Inferior parietal cortex (tissue), 1 donor: ENCODE measurements at regions not wholly inside any gene's neighbourhood (a gene's known extent, or its start where the extent isn't known, plus 50 kb on each side); places are given as distances from the start of the nearest gene placed in this dataset.
"Not testable (repeated sequence)": the region's sequence is repeated elsewhere in the genome, so short reads cannot be mapped to it uniquely, and the experiment has no call there.

Experiments used
- DNase-seq: peaks from one replicate; pipeline ENCODE4 v3.0.0-alpha.2; 2016; ENCODE audit errors: extremely low spot score

DNA sequence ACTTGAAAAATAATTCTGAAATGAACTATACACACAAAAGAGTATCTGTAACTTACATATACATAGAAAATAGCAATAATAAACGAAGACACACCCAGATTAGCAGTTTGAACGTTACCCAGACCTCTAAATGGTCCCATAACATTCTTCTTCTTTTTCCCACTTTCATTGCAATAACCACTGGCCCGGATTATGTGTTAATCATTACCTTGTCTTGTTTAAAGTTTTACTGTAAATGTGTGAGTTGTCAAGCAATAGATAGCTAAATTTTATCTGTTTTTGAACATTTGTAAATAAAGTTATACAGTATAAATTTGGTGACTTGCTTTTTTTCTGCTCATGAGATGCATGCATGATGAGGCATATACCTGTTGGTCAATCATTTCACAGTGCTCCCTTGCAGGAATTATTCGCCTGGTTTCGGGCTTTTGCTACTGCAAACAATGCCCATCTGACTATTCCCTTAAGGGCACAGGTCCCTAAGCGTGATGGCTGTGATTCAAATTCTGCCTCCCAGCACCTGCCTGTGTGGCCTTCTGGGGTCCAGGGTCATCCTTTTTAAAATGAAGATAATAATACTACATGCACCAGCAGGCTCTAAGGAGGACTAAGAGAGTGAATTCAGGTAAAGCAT lies 66.1 kb downstream of the GADD45G start:
- no peak for DNase-seq

DNA sequence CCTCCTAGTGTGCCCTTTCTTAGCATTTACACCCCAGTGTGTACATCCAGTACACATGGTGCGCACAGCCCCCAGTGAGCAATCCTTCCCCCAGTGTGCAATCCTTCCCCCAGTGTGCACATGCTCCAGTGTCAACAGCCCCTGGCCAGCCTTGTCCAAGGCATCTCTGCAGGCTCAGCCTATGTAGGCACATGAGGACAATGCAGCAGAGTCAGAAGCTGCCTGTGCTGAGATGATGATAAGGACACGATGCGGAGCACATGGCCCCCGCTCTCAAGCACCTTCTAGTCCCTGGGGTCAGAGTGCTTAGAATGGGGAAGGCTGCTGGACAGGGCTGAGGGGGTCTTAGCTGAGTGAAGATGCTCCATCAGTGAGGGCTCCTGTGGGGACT lies 69.8 kb downstream of the GADD45G start:
- no peak for DNase-seq

DNA sequence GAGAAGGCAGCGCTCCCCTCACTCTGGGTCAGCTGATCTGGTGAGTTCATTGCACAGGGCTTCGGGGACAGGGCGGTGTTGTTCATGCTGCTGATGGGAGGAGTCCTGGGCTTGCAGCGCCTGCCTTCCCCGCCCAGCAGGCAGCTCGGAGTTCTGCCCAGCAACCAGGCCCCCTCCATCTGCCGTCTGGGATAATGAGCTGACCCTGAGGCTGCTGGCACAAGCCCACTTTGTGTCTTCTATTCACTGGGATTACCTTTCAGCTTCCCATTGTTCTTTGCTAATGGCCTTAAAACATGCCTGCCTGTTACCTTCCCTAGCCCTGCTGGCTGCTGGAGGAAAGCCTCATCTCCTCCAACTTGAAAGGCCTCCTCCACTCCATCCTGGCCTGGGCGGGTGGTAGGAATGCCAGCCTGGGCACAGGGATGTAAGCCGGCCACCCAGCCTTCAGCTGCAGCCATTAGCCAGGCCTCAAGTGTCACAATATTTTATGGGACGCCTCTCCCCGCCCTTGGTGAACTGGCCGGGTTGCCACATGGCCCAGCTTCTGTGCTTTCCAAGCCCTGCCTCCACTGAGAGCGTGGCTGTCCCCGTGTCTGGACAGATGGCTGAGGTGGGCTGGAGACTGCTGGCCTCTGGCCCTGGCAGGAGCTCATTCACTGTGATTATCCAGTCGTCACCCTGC lies 70.4 kb downstream of the GADD45G start:
- DNase-seq = peak; percentile 52

GRCh38 chr9:89676281-89676680 lies 71.5 kb downstream of the GADD45G start:
- no peak for DNase-seq

GRCh38 chr9:89677702-89678395 lies 73.0 kb downstream of the GADD45G start:
- no peak for DNase-seq

GRCh38 chr9:89678396-89679015 lies 73.7 kb downstream of the GADD45G start:
- no peak for DNase-seq

GRCh38 chr9:89679016-89679415 lies 74.2 kb downstream of the GADD45G start:
- DNase-seq = no peak

GRCh38 chr9:89679581-89679980 lies 74.8 kb downstream of the GADD45G start:
- no peak for DNase-seq

DNA sequence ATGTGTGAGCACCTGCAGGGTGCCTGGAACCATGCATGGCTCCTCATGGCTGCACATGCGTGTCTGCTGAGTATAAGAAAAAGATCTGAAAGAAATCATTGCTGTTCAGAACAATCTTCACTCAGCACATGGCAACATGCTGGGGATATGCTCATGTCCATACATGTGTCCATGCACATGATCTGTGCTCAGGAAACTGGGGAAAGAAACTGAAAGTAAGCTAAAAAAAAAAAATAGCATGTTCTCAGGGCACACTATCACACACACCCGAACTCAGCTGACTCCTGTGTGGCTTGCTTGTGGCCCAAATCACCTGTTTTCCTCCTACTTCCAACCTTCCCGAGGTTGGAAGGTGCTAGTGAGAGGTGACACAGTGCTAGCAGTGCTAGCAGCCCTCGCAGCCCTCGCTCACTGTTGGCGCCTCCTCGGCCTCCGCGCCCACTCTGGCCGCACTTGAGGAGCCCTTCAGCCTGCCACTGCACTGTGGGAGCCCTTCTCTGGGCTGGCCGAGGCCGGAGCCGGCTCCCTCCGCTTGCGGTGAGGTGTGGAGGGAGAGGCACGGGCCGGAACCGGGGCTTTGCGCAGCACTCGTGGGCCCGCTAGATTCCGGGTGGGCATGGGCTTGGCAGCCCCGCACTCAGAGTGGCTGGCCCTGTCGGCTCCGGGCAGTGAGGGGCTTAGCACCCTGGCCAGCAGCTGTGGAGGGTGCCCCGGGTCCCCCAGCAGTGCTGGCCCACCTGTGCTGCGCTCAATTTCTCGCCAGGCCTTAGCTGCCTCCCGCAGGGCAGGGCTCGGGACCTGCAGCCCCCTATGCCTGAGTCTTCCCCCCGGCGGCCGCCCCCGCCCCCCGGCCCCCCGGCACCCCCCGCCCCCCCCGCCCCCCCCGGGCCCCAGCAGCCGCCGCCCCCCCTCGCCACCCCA lies 76.0 kb downstream of the GADD45G start:
- DNase-seq = no peak

DNA sequence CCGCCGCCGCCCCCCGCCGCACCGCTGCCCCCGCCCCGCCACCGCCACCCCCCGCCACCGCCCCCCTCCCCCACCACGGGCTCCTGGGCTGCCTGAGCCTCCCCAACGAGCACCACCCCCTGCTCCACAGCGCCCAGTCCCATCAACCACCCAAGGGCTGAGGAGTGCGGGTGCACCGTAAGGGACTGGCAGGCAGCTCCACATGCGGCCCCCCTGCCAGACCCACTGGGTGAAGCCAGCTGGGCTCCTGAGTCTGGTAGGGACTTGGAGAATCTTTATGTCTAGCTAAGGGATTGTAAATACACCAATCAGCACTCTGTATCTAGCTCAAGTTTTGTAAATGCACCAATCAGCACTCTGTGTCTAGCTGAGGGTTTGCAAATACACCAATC lies 76.7 kb downstream of the GADD45G start:
- not testable (repeated sequence) for DNase-seq

DNA sequence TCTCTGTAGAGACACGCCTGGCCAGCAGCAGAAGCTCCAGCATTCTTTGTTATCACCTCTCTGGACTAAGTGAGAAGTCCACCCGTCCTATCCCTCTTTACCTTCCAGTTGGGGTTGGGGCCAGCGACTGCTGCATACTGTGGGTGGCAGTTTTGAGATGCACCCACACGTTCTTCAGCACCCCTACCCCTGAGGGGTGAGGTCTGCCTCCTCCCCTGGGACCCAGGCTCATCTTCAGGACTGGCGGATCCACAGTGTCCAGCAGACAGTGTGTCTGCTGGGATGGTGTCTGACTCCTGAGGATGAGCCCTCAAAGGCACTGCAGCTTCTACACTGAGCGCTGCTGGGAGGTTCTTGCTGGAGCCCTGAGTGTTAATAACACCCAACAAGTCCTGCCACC lies 78.8 kb downstream of the GADD45G start:
- no peak for DNase-seq

DNA sequence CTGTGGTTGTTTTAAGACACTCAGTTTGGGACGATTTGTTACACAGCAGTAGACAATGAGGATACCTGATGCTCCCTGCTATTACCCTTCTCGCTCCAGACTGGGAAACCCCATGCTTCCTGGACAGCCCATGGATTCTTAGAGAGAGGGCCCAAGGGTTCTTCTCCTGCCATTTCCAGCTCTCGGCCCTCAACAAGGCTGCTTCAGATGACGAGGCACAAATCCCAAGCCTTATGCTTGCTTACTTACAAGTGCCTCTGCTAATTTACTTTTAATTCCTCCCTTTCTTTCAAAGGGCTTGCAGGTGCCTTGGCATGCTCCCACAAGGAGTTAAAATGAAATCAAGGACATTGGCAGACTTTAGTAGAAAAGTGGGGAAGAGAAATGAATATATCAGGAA lies 79.4 kb downstream of the GADD45G start:
- no peak for DNase-seq

DNA sequence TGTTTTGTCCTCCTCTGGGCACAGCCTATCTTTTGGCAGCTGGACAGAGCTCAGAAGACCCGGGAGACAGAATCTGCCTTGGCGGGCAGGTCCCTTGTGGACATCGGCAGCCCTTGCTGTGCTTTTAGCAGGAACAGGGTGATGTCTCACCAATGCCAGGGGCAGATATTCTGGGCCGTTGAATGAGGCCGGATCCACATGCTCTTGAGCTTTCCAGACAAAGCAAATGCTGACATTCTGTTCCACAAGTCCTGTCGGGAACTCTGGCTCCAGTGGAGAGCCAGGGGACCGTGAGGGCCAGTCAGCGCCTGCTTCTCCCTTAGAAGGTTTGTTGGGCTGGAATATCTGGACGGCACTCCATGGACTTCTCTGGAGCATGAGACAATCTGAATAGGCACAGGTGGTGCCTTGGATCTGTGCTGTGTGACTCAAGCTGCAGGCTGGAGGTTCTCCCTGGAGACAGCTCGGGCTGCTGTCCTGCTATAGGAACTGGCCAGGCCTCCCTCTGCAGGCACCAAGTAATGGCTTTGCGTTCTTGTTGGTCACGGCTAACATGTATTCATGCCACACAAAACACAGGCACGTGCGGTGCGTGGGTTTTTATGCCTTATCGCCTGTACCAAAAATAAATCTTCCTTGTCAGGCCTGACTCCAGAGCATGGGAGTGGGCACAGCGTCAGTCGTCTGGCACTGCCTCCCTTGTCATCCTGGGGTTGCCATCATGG lies 80.3 kb downstream of the GADD45G start:
- no peak for DNase-seq

GRCh38 chr9:89685698-89686097 lies 80.9 kb downstream of the GADD45G start:
- no peak for DNase-seq

DNA sequence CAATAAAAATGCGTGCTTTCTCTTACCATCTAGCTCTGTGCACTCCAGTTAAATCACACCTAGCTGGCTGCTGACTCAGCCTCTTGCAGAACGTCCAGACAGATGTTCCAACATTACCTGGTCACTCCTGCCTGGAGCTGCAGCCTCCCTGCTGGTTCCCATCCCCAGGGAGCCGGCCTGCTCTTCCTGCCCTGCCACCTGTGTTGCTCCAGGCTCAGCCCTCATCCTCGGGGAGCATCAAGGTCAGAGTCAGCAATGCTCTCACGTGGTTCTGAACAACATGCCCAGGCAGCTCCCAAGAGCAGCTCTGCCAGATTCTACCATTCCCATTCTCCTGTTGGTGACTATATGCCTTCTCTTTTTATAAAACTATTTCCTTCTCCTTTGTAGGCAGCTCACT lies 81.3 kb downstream of the GADD45G start:
- no peak for DNase-seq

- DNase-seq = no peak
These were observed 81.8 kb downstream of the GADD45G start for GRCh38 chr9:89686621-89687020.

DNA sequence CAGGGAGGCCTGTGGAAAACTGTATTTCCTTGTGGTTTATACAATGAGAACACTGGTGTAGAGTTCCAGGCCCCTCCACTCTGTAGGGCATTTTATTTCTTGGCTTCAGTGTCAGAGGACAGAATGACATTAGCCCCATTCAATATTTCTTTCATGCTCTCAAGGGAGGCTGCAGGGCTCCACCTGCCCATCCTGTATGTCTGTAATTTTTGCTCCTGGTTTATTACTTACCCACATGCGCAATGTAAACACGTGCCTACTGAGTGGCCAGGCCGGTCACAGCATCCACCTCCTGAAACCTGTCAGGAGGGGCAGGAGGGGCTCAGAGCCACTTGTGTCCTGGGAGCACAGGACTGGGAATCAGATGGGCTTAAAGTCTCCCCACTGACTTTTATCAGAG lies 82.4 kb downstream of the GADD45G start:
- no peak for DNase-seq

DNA sequence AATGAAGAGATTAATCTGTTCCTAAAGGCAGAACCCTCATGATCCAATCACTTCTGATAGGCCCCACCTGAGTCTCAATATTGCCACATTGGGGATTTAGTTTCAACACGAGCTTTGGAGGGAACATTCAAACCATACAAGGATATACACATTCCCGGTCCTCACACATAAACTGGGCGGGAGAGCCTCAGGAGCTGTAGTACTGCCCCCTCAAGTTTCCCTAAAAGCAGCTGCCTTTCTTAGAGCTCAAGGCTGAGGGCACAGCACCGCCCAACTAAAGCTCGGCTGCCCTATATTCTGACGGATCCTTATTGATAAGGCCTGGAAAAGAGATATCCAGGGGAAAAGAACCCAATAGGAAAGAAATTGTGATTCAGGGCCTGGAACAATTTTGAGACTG lies 83.0 kb downstream of the GADD45G start:
- no peak for DNase-seq

DNA sequence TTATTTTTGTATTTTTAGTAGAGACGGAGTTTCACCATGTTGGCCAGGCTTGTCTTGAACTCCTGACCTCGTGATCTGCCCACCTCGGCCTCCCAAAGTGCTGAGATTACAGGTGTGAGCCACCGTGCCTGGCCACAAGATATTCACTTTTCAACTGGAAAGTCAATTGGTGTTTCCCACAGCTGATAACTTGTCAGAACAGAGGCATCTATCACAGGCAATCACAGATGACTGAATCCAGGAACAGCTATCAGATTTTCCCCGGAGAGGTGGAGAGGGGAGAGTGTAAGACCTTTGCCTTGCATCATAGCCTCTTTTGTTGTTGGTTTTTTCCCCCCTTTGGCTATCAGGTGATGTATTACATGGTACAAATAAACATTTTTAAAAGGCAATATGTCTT lies 84.5 kb downstream of the GADD45G start:
- DNase-seq = not testable (repeated sequence)

DNA sequence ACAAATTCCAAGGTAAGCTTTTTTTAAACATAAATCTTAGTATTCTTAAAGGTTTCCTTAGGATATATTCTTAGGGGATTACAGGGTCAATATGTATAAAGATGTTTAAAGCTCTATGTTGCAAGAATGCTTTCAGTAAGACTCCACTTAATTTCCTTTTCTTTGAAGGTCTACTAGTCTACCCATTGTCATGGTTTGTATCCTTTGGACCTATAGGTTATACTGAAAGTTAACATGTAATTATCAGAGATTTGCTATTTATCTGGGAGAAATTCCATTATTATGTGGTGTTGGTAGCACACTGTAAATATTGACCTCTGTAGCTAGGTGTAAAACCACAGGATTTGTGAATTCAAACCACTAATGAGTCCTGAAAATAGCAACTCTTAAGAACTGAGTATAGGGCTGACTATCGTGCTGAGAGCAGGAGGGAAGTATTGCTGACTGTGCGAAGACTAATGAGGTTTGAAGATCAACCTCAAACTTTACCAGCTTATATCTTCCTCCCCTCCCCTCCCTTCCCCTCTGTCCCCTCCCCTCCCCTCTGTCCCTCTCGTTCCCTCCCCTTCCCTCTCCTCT lies 85.6 kb downstream of the GADD45G start:
- no peak for DNase-seq

GRCh38 chr9:89695441-89695891 lies 90.7 kb downstream of the GADD45G start:
- DNase-seq = no peak
